ENCODE measurements at regions not wholly inside any gene's neighbourhood (a gene's known extent, or its start where the extent isn't known, plus 50 kb on each side); places are given as distances from the start of the nearest gene placed in this dataset.

DNA sequence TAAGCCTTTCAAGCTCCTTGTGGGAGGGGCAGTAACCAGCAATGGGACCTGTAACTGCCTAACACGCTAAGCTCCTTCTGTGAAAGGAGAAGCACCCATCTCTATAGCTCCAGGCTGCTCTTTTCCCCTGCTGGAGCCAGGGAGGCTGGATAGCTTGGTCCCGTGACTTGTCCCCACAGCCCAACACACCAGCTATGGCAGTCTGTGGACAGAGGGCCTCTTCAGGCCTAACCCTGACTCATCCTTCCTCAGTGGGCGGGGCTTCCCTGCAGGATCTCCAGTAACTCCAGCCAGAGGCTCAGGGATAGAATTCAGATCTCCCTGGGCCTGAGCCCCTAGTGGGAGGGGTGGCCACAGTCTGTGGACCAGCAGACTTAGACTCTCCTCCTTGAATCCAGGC, 1290.1 kb downstream of the PCDH7 start:
- Histone ChIP-seq H3K27me3 (replicated peaks; ENCODE audit: insufficient read depth) (no peaks in the 10 kb centered on the region), H3K4me3 (no peak overlapping the region), H3K9me3 (no peaks in the 10 kb centered on the region), H3K36me3 (no peaks in the 10 kb centered on the region), H3K27ac (no peak overlapping the region), H3K4me1 (replicated peaks) (no peaks in the 10 kb centered on the region)
- no peak for DNase-seq (ENCODE audit: low spot score)
- 100% methylated on average over 3 of the region's 3 CpGs for WGBS
- TF ChIP-seq POLR2A (IDR thresholded peaks at IDR 0.05) (no peak), POLR2AphosphoS5 (IDR thresholded peaks at IDR 0.05) (no peak)
- TF ChIP-seq, protein P1, sequence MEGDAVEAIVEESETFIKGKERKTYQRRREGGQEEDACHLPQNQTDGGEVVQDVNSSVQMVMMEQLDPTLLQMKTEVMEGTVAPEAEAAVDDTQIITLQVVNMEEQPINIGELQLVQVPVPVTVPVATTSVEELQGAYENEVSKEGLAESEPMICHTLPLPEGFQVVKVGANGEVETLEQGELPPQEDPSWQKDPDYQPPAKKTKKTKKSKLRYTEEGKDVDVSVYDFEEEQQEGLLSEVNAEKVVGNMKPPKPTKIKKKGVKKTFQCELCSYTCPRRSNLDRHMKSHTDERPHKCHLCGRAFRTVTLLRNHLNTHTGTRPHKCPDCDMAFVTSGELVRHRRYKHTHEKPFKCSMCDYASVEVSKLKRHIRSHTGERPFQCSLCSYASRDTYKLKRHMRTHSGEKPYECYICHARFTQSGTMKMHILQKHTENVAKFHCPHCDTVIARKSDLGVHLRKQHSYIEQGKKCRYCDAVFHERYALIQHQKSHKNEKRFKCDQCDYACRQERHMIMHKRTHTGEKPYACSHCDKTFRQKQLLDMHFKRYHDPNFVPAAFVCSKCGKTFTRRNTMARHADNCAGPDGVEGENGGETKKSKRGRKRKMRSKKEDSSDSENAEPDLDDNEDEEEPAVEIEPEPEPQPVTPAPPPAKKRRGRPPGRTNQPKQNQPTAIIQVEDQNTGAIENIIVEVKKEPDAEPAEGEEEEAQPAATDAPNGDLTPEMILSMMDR (IDR thresholded peaks at IDR 0.05), result no peak
- intact Hi-C loops (cut with DNase I), result no loop called here

DNA sequence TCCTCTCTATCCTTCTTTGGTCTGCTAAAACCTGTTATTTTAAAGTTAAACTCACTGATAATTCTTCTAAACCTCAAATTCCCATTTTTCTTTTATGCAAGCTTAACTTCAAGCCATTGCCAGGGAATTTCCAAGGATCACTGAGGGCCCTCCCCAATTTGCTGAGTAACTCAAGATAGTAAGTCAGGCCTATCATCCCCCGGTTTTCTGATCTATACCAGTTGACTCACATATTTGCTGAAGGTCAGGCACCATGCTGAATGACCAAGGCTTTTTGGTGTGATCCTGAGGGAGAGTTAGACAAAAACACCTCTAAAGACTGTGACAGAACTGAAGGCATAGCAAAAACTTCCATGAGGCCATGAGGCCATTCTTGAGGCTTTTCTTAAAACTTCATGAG, 1301.9 kb downstream of the PCDH7 start:
- DNase-seq (ENCODE audit: low spot score), result no peak
- WGBS, result 50% methylated on average over 1 of the region's 1 CpG

DNA sequence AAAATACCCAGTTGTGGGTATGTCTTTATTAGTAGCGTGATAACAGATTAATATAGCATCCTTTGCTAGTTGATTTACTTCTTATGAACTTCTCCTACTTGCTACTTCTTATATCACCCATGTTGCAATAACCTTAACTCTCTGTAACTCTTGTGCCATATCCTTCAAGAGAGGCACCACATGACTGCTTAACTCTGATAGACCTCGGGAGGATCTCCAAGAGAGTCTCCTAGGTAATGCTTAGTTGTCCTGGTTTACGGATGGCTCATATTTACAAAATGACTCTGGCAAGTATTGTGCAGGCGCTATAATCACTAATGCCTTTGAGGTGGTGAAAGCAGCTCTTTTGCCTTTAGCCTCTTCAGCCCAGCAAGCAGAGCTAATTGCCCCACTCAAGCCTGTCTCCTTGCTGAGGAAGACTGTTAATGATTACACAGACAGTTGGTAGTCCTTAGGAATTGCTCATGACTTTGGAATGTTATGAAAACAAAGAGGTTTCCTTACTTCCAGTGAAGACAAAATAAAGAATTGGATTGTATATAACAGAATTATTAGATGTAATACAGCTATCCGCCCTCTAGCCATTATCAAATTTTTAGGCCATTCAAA, 1305.8 kb downstream of the PCDH7 start:
- no peaks in the 10 kb centered on the region for H3K36me3 ChIP-seq
- no peak for DNase-seq (ENCODE audit: low spot score)
- no peaks in the 10 kb centered on the region for H3K9me3 ChIP-seq
- H3K27me3 ChIP-seq (replicated peaks; ENCODE audit: insufficient read depth), result no peaks in the 10 kb centered on the region
- intact Hi-C loops (cut with DNase I), result no loop called here
- H3K27ac ChIP-seq, result no peak overlapping the region
- WGBS, result 84% methylated on average over 5 of the region's 5 CpGs
- H3K4me3 ChIP-seq, result no peak overlapping the region
- H3K4me1 ChIP-seq (replicated peaks), result no peaks in the 10 kb centered on the region
- TF ChIP-seq POLR2AphosphoS5 (IDR thresholded peaks at IDR 0.05), result no peak
- TF ChIP-seq, protein P1 (IDR thresholded peaks at IDR 0.05), result no peak
- no peak for TF ChIP-seq POLR2A (IDR thresholded peaks at IDR 0.05)

More for the DNA sequence above, 1301.9 kb downstream of the PCDH7 start:
- intact Hi-C loops (cut with DNase I), result no loop called here
- Histone ChIP-seq H3K27ac (no peak overlapping the region), H3K4me3 (no peak overlapping the region), H3K36me3 (no peaks in the 10 kb centered on the region), H3K27me3 (replicated peaks; ENCODE audit: insufficient read depth) (no peaks in the 10 kb centered on the region), H3K9me3 (no peaks in the 10 kb centered on the region), H3K4me1 (replicated peaks) (no peaks in the 10 kb centered on the region)
- TF ChIP-seq, protein P1 (IDR thresholded peaks at IDR 0.05), result no peak
- TF ChIP-seq POLR2A (IDR thresholded peaks at IDR 0.05) (no peak), POLR2AphosphoS5 (IDR thresholded peaks at IDR 0.05) (no peak)

DNA sequence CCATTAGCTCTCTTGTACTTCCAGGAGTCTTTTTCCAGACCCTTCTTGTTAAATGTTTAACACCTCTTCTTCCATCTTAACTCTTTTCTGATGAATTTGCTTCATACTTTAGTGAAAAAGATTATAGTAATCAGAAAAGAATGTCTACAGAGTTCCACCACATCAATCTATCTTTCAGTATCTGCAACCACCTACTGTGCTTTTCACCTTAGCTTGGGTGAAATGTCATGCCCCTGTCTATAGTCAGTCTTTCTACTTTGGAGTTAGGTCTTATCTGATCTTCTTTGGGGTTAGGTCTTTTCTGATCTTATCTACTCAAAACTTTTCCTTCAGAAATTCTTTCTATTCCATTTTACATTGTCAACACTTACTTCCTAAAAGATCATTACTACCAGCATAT, 1310.2 kb downstream of the PCDH7 start:
- Histone ChIP-seq H3K9me3 (no peaks in the 10 kb centered on the region), H3K27me3 (replicated peaks; ENCODE audit: insufficient read depth) (no peaks in the 10 kb centered on the region), H3K4me3 (no peak overlapping the region), H3K4me1 (replicated peaks) (no peaks in the 10 kb centered on the region), H3K27ac (no peak overlapping the region), H3K36me3 (no peaks in the 10 kb centered on the region)
- intact Hi-C loops (cut with DNase I), result no loop called here
- no peak for DNase-seq (ENCODE audit: low spot score)
- TF ChIP-seq, protein P1 (IDR thresholded peaks at IDR 0.05), result no peak
- no peak for TF ChIP-seq POLR2AphosphoS5 (IDR thresholded peaks at IDR 0.05)
- TF ChIP-seq POLR2A (IDR thresholded peaks at IDR 0.05), result no peak

DNA sequence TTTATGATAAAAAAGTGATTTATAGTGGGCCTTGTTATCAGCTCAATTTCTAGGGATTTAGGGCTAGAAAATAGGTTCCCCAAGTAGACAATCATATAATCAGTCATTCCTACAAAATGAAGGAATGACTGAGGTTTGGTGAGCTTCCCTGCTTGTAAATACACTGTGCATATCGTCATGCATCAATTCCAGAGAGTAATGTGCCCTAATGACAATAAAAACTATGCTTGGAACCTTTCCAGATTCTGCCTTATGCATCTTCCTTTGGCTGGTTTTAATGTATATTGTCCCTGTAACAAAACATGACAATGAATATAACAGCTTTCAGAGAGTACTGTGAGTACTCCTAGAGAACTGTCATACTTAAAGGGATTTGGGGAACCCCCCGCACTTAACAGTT, 1310.9 kb downstream of the PCDH7 start:
- intact Hi-C loops (cut with DNase I), result no loop called here
- 73% methylated on average over 2 of the region's 2 CpGs for WGBS

More for the DNA sequence above, 1310.9 kb downstream of the PCDH7 start:
- Histone ChIP-seq H3K27ac (no peak overlapping the region), H3K9me3 (no peaks in the 10 kb centered on the region), H3K4me1 (replicated peaks) (no peaks in the 10 kb centered on the region), H3K36me3 (no peaks in the 10 kb centered on the region), H3K4me3 (no peak overlapping the region), H3K27me3 (replicated peaks; ENCODE audit: insufficient read depth) (no peaks in the 10 kb centered on the region)
- TF ChIP-seq POLR2AphosphoS5 (IDR thresholded peaks at IDR 0.05) (no peak), POLR2A (IDR thresholded peaks at IDR 0.05) (no peak)
- TF ChIP-seq, protein P1 (IDR thresholded peaks at IDR 0.05), result no peak
- no peak for DNase-seq (ENCODE audit: low spot score)
